D721Med (cell line): ENCODE measurements at regions not wholly inside any gene's neighbourhood (a gene's known extent, or its start where the extent isn't known, plus 50 kb on each side); places are given as distances from the start of the nearest gene placed in this dataset.

Source experiments
- DNase-seq: peaks from one replicate; pipeline ENCODE4 v3.0.0; 2011; ENCODE audit warnings: low spot score; ENCODE audit not compliant: insufficient read length
- FAIRE-seq: peaks from 2 replicates; lab custom pipeline; 2011; peaks lifted over from hg19 to GRCh38; lab: Jason Lieb, UNC
- TF ChIP-seq, protein P1 (sequence below): IDR thresholded peaks from 2 replicates; pipeline ENCODE4 v1.5.1; 2012; ENCODE audit warnings: mild to moderate bottlenecking, control low read depth; ENCODE audit not compliant: insufficient read depth; ENCODE audit errors: missing control alignments

DNA sequence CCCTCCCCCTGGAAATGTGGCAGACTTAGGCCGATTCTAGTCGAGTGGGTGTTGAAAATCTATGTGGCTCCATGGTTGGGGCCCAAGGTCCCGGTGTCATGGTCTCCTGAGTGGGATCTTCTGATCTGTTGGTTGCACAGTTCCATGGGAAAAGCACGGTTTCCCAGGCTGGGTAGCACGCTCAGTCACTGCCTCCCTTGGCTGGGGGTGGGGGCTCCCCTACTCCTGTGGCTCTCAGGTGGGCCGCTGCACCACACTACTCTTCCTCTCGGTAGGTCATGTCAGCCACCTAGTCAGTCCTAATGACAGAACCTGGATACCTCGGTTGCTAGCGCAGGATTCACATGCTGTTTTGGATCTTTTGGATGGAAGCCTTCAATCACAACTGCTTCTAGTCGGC is 247.0 kb downstream of the SPRY2 start:
- no peak for DNase-seq
- TF ChIP-seq, protein P1, sequence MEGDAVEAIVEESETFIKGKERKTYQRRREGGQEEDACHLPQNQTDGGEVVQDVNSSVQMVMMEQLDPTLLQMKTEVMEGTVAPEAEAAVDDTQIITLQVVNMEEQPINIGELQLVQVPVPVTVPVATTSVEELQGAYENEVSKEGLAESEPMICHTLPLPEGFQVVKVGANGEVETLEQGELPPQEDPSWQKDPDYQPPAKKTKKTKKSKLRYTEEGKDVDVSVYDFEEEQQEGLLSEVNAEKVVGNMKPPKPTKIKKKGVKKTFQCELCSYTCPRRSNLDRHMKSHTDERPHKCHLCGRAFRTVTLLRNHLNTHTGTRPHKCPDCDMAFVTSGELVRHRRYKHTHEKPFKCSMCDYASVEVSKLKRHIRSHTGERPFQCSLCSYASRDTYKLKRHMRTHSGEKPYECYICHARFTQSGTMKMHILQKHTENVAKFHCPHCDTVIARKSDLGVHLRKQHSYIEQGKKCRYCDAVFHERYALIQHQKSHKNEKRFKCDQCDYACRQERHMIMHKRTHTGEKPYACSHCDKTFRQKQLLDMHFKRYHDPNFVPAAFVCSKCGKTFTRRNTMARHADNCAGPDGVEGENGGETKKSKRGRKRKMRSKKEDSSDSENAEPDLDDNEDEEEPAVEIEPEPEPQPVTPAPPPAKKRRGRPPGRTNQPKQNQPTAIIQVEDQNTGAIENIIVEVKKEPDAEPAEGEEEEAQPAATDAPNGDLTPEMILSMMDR: no peak
- no peak for FAIRE-seq

DNA sequence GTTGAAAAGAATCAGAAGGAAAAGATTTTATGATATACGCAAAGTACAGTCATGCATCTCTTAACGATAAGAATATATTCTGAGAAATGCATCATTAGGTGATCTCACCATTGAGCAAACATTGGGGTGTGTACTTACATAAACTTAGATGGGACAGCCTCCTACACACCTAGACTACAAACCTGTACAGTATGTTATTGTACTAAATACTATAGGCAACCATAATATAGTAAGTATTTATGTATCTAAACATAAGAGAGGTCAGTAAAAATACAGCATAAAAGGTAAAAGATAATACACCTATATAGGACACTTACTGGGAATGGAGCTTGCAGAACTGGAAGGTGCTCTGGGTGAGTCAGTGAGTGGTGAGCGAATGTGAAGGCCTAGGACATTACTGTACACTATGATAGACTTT is 254.6 kb downstream of the SPRY2 start:
- DNase-seq (no peak), FAIRE-seq (no peak)
- TF ChIP-seq, protein P1: no peak

DNA sequence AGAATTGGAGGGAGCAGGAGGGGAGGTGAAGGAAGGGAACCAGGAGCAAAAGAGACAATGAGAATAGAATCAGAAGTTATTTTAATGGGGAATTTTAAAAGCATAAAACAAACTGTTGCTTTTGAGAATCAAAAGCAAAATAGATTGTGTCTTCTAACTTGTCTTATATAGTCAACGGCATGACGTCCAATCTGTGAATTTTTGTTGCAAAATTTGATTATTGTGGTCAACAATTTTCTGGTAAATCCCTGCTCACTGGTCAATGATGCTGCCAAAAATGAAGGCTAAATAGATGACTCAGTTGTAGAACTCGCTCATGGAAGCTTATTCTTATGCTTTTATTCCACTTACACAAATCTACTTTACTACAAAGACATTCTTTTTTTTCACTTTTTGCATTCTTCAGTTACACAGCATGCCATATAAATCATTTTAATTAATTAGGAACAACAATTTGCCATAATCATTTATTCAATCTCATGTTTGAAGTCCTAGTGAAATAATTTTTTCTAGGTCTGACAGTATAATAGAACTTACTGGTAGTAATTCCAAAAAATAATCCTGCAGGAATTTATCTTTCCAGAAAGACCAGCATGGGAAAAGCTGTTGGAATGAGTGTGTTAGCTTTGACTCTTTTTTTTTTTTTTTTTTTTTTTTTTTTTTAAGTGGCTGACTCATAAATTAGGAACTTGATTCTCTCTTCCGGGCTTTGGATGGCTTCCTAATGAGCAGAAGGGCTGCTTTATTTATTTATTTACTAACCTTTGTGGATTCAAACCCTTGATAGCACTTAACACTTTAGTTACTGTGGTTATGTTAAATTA is 256.9 kb downstream of the SPRY2 start:
- DNase-seq (no peak), FAIRE-seq (no peak)
- TF ChIP-seq, protein P1: no peak

DNA sequence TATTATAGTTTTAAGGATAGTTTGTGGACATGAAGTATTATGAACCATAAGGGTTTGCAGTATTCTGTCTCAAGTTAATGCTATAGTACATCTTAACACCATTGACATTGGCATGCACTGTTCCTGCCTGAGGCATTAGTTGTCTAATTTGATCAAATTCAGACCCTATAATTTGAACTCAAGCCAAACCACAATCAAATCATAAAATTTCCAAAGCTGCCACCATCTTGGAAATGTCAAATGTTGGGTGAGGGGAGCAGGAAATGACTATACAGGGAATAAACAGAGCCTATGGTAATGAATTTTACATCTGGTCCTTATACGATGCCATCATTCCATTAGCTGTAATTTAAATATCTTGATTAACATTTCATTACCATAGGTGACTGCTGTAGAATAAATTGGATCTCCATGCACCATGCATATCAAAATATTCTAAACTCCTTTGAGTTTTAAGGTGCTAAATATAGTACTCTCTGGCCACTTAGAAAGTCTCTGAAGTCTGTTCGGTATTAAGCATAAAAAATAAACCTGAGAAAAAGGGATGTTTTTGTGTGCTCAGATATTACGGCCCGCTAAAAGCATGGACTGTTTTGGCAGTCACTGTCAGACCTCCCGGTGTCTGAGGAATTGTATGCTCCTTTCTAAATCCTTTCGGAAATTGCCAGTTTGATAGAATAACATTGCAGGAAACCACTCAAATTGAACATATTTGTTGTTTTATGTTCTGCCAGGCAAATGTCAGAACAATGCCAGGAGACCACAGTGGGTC is 257.7 kb downstream of the SPRY2 start:
- DNase-seq (no peak), FAIRE-seq (no peak)
- TF ChIP-seq, protein P1: no peak

DNA sequence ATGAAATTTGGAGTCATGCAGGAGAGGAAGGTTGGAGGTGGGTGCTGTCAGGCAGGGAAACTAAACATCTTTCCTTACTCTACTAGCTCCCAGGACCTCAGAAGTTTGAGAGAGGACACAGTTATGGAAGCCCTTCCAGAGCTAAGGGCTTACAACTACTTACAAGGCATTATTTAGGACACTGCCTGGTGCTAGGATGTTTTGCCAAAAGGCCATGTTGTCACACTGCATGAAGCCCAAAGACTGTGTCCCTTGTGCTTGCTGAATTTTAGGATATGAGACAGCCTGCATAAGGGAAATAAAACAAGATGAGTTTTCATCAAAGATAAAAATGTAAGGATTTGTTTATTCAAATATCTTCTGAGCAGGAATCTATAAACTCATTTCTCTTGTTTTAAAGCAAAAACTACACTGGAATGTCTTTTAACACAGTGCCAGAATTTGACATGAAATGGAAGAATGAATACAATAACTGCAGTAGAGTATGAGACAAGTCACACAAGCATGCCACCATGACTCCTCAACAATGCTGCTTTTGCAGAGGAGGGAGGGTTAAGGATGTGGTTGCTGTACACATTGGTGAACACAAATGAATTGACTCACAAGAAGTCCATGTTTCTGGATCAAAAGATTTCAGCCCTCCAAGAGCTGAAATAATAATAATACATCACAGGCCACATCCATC is 258.4 kb downstream of the SPRY2 start:
- DNase-seq (no peak), FAIRE-seq (no peak)
- TF ChIP-seq, protein P1: no peak

DNA sequence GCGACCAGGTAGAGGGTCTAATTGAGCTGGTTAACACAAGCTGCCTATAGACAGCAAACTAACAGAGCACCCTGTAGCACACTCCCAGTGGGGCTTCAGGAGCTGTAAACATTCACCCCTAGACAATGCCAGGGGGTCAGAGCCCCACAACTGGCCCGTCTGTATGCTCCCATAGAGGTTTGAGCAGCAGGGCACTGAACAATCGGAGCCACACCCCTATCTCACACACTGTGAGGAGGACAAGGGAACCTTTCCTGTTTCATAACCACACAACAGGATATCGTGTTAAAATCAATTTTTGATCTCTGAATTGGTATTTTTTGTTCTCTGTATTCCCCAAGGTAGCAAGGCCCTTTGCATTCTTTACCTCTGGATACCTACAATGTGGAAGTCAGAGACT is 266.1 kb downstream of the SPRY2 start:
- no peak for FAIRE-seq
- DNase-seq: no peak

More for the DNA sequence above, 266.1 kb downstream of the SPRY2 start:
- TF ChIP-seq, protein P1: no peak
